ENCODE measurements at regions not wholly inside any gene's neighbourhood (a gene's known extent, or its start where the extent isn't known, plus 50 kb on each side); places are given as distances from the start of the nearest gene placed in this dataset.

DNA sequence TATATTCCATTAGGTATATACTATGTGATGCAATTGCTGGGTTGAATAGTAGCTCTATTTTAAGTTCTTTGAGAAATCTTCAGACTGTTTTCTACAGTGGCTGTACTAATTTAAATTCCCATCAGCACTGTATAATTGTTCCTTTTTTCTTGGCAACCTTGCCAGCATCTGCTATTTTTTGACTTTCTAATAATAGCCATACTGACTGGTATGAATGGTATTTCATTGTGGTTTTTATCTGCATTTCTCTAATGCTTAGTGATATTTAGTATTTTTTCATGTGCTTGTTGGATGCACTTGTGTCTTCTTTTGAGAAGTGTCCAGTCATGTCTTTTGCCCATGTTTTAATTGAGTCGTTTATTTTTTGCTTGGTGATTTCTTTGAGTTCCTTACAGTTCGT is 145.1 kb upstream of the PLSCR5 start:
- in situ Hi-C loops (cut with MboI; ENCODE audit: low pct_ligation_motif_present in 1 of 4, low pct_unique_long_range_greater_than_20kb in 1 of 4, low sequenced_read_pairs in 3 of 4) = no loop called here
- no peaks in the 10 kb centered on the region for H3K9me3 ChIP-seq
- 64 to 78% methylated on average over 1 to 2 of the region's 2 CpGs for WGBS, 2 donors (ENCODE audit: low coverage in 1 of 2)
- H3K27ac ChIP-seq = no peak overlapping the region
- H3K4me1 ChIP-seq = no peaks in the 10 kb centered on the region
- TF ChIP-seq, protein P1, sequence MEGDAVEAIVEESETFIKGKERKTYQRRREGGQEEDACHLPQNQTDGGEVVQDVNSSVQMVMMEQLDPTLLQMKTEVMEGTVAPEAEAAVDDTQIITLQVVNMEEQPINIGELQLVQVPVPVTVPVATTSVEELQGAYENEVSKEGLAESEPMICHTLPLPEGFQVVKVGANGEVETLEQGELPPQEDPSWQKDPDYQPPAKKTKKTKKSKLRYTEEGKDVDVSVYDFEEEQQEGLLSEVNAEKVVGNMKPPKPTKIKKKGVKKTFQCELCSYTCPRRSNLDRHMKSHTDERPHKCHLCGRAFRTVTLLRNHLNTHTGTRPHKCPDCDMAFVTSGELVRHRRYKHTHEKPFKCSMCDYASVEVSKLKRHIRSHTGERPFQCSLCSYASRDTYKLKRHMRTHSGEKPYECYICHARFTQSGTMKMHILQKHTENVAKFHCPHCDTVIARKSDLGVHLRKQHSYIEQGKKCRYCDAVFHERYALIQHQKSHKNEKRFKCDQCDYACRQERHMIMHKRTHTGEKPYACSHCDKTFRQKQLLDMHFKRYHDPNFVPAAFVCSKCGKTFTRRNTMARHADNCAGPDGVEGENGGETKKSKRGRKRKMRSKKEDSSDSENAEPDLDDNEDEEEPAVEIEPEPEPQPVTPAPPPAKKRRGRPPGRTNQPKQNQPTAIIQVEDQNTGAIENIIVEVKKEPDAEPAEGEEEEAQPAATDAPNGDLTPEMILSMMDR (IDR thresholded peaks at IDR 0.05) = no peak
- TF ChIP-seq POLR2AphosphoS5 (IDR thresholded peaks at IDR 0.05) (no peak), EP300 (IDR thresholded peaks at IDR 0.05; ENCODE audit: low read depth) (no peak), POLR2A (IDR thresholded peaks at IDR 0.05) (no peak)
- no peak for DNase-seq
- H3K4me3 ChIP-seq = no peak overlapping the region
- intact Hi-C loops (cut with DNase I; ENCODE audit: low total_unique reads) = no loop called here
- H3K27me3 ChIP-seq = no peaks in the 10 kb centered on the region
- H3K36me3 ChIP-seq = no peaks in the 10 kb centered on the region

DNA sequence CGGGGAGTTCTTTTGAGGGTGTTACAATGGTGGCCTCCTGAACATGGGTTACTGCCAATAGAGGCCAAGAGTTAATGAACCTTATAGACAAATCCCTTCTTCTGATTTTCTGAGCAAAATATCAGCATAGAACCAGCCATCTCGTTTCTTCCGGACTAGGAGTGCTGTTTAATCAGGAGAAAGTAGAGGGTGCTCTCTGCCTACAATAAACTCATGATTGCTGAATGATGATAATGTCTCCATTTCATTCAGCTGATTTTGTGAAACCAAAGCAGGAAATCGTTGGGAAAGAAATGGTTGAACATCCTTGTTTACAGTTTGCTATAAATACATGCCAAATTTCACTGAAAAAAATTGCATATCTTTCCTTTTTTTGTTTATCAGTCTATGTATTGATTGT is 142.8 kb upstream of the PLSCR5 start:
- Histone ChIP-seq H3K9me3 (no peaks in the 10 kb centered on the region), H3K4me1 (no peaks in the 10 kb centered on the region), H3K4me3 (no peak overlapping the region), H3K27me3 (no peaks in the 10 kb centered on the region), H3K36me3 (no peaks in the 10 kb centered on the region), H3K27ac (no peak overlapping the region)
- in situ Hi-C loops (cut with MboI; ENCODE audit: low pct_ligation_motif_present in 1 of 4, low pct_unique_long_range_greater_than_20kb in 1 of 4, low sequenced_read_pairs in 3 of 4) (no loop called here), intact Hi-C loops (cut with DNase I; ENCODE audit: low total_unique reads) (no loop called here)
- TF ChIP-seq, protein P1 (IDR thresholded peaks at IDR 0.05) = peak in 1 of 5 experiments; percentile 11
- TF ChIP-seq POLR2A (IDR thresholded peaks at IDR 0.05) = no peak
- WGBS, 2 donors (ENCODE audit: low coverage in 1 of 2) = 13 to 29% methylated on average over 3 to 4 of the region's 4 CpGs
- no peak for DNase-seq

DNA sequence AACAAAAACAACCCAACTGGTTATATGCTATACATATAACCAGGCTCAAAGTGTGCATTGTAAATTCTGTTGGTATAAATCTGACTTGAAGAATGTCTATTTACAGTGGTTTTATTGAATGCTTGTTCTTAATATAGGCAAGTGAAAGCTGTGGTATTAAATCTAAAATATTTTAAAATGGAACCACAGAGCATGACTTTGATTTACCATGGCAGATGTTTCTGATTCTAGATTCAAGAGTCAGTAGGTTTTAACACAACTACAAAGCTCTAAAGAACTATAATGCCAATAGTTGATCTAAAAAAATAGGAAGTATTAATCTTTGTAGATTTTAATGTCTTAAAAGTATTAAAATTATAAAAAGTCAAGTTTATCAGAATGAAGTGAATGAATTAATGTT is 141.9 kb upstream of the PLSCR5 start:
- Histone ChIP-seq H3K36me3 (no peaks in the 10 kb centered on the region), H3K27me3 (no peaks in the 10 kb centered on the region), H3K4me3 (no peak overlapping the region), H3K4me1 (no peaks in the 10 kb centered on the region), H3K27ac (no peak overlapping the region), H3K9me3 (no peaks in the 10 kb centered on the region)
- TF ChIP-seq, protein P1 (IDR thresholded peaks at IDR 0.05) = no peak
- TF ChIP-seq POLR2AphosphoS5 (IDR thresholded peaks at IDR 0.05) (no peak), EP300 (IDR thresholded peaks at IDR 0.05; ENCODE audit: low read depth) (no peak), POLR2A (IDR thresholded peaks at IDR 0.05) (no peak)
- intact Hi-C loops (cut with DNase I; ENCODE audit: low total_unique reads) = no loop called here
- no peak for DNase-seq
- in situ Hi-C loops (cut with MboI; ENCODE audit: low pct_ligation_motif_present in 1 of 4, low pct_unique_long_range_greater_than_20kb in 1 of 4, low sequenced_read_pairs in 3 of 4) = no loop called here

DNA sequence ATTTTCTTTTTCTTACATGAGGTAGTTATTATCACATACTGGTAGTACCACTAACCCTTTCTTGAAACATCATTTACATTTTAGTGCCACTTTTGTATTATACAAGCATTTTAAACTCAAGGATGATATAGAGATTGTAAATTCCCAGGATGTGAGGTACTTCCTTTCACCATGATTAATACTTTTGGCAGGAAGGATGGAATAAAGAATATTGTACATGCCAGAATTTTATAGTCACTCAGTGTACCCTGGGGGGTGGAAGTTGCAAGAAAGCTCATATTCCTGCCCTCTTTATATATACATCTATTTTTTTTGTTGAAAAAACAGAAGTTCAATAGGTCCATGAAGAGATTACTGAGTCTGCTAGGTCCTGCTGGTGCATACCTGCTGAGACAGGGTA is 141.0 kb upstream of the PLSCR5 start:
- Histone ChIP-seq H3K27me3 (no peaks in the 10 kb centered on the region), H3K4me3 (no peak overlapping the region), H3K27ac (no peak overlapping the region), H3K4me1 (no peaks in the 10 kb centered on the region), H3K9me3 (no peaks in the 10 kb centered on the region), H3K36me3 (no peaks in the 10 kb centered on the region)
- intact Hi-C loops (cut with DNase I; ENCODE audit: low total_unique reads) (no loop called here), in situ Hi-C loops (cut with MboI; ENCODE audit: low pct_ligation_motif_present in 1 of 4, low pct_unique_long_range_greater_than_20kb in 1 of 4, low sequenced_read_pairs in 3 of 4) (no loop called here)
- TF ChIP-seq, protein P1 (IDR thresholded peaks at IDR 0.05) = no peak
- TF ChIP-seq POLR2A (IDR thresholded peaks at IDR 0.05) (no peak), POLR2AphosphoS5 (IDR thresholded peaks at IDR 0.05) (no peak), EP300 (IDR thresholded peaks at IDR 0.05; ENCODE audit: low read depth) (no peak)
- DNase-seq = no peak
